ENCODE measurements at regions not wholly inside any gene's neighbourhood (a gene's known extent, or its start where the extent isn't known, plus 50 kb on each side); places are given as distances from the start of the nearest gene placed in this dataset.

- DNase-seq = no peak
- no peaks in the 10 kb centered on the region for H3K36me3 ChIP-seq
- intact Hi-C loops (cut with DNase I; ENCODE audit: low total_unique reads) = loop anchor here (5.0 to 10.0 kb wide), 3 partner anchors 37 to 76 kb away; partner anchors contain the start of gene ZNF217
- no peaks in the 10 kb centered on the region for H3K9me3 ChIP-seq
- no peaks in the 10 kb centered on the region for H3K27me3 ChIP-seq
- TF ChIP-seq CTCF (IDR thresholded peaks at IDR 0.05 in 4 of 5, conservative IDR thresholded peaks at IDR 0.05 in 1 of 5) (no peak), POLR2A (IDR thresholded peaks at IDR 0.05) (no peak)
- no peak overlapping the region for H3K4me3 ChIP-seq
- in situ Hi-C loops (cut with MboI; ENCODE audit: low sequenced_read_pairs in 4 of 4) = no loop called here
- H3K4me1 ChIP-seq = no peaks in the 10 kb centered on the region
- H3K27ac ChIP-seq = no peak overlapping the region
- no peak for ATAC-seq
Measured at GRCh38 chr20:53658973-53659372, 65.3 kb upstream of the ZNF217 start.

- intact Hi-C loops (cut with DNase I; ENCODE audit: low total_unique reads) = loop anchor here (5.0 to 10.0 kb wide), 3 partner anchors 36 to 76 kb away; partner anchors contain the start of gene ZNF217
- ATAC-seq (no peak), DNase-seq (no peak)
- Histone ChIP-seq H3K4me1 (peaks cover 0 to 3% of the 10 kb centered on the region in 2 donors), H3K36me3 (no peaks in the 10 kb centered on the region), H3K27me3 (no peaks in the 10 kb centered on the region), H3K9me3 (no peaks in the 10 kb centered on the region), H3K4me3 (no peak overlapping the region), H3K27ac (no peak overlapping the region)
- TF ChIP-seq CTCF (IDR thresholded peaks at IDR 0.05 in 4 of 5, conservative IDR thresholded peaks at IDR 0.05 in 1 of 5) (no peak), POLR2A (IDR thresholded peaks at IDR 0.05) (no peak)
- in situ Hi-C loops (cut with MboI; ENCODE audit: low sequenced_read_pairs in 4 of 4) = no loop called here
Measured at GRCh38 chr20:53658322-53658721, 64.7 kb upstream of the ZNF217 start.

- intact Hi-C loops (cut with DNase I; ENCODE audit: low total_unique reads) (loop anchor here (5.0 to 10.0 kb wide), 3 partner anchors 35 to 77 kb away; partner anchors contain the start of gene ZNF217), in situ Hi-C loops (cut with MboI; ENCODE audit: low sequenced_read_pairs in 4 of 4) (no loop called here)
- TF ChIP-seq CTCF (IDR thresholded peaks at IDR 0.05 in 4 of 5, conservative IDR thresholded peaks at IDR 0.05 in 1 of 5) (no peak), POLR2A (IDR thresholded peaks at IDR 0.05) (no peak)
- ATAC-seq (no peak), DNase-seq (no peak)
- peak overlapping the region in 1 of 4 donors; percentile 47 for H3K27ac ChIP-seq
- H3K27me3 ChIP-seq = no peaks in the 10 kb centered on the region
- H3K4me3 ChIP-seq = no peak overlapping the region
- H3K36me3 ChIP-seq = no peaks in the 10 kb centered on the region
- no peaks in the 10 kb centered on the region for H3K9me3 ChIP-seq
- H3K4me1 ChIP-seq = peaks cover 3 to 9% of the 10 kb centered on the region in 2 donors
Measured at GRCh38 chr20:53657732-53658131, 64.1 kb upstream of the ZNF217 start.

- Histone ChIP-seq H3K36me3 (no peaks in the 10 kb centered on the region), H3K27ac (peak overlapping the region; percentile 29 to 48 (median 42)), H3K4me3 (no peak overlapping the region), H3K27me3 (no peaks in the 10 kb centered on the region), H3K4me1 (peaks cover 4 to 13% of the 10 kb centered on the region in 2 donors), H3K9me3 (no peaks in the 10 kb centered on the region)
- TF ChIP-seq CTCF (IDR thresholded peaks at IDR 0.05 in 4 of 5, conservative IDR thresholded peaks at IDR 0.05 in 1 of 5) (no peak), POLR2A (IDR thresholded peaks at IDR 0.05) (no peak)
- ATAC-seq (no peak), DNase-seq (no peak)
- intact Hi-C loops (cut with DNase I; ENCODE audit: low total_unique reads) (loop anchor here (5.0 to 10.0 kb wide), 3 partner anchors 35 to 78 kb away; partner anchors contain the start of gene ZNF217), in situ Hi-C loops (cut with MboI; ENCODE audit: low sequenced_read_pairs in 4 of 4) (no loop called here)
Measured at GRCh38 chr20:53657279-53657678, 63.6 kb upstream of the ZNF217 start.

Measured in gastrocnemius medialis (tissue), 4 donors.